ENCODE measurements at regions not wholly inside any gene's neighbourhood (a gene's known extent, or its start where the extent isn't known, plus 50 kb on each side); places are given as distances from the start of the nearest gene placed in this dataset.

DNA sequence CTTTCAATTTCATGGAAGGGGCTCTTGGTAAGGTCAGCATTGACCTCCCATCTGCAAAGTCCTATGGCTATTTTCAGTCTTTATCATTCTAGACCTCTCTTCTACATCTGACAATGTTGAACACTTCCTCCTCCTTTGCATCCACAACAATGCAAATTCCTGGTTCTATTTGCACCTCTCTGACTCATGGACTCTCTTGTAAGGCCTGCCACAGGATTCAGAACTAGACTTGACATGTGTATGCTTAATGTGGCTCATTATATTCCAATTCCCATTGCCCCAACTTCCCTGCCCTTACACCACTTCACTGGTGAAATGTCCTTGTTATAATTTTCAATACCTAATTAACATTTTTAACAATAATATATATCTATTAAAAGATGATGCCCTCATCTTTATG lies 314.3 kb upstream of the FGF13 start:
- Histone ChIP-seq H3K27me3 (no peaks in the 10 kb centered on the region), H3K4me1 (no peaks in the 10 kb centered on the region), H3K36me3 (replicated peaks in 1 of 2; ENCODE audit: insufficient read depth in 1 of 2, low read depth in 2 of 2) (no peaks in the 10 kb centered on the region), H3K4me3 (no peak overlapping the region), H3K9me3 (no peaks in the 10 kb centered on the region), H3K27ac (no peak overlapping the region)
- intact Hi-C loops (cut with DNase I) = no loop called here
- DNase-seq = no peak
- TF ChIP-seq, protein P1, sequence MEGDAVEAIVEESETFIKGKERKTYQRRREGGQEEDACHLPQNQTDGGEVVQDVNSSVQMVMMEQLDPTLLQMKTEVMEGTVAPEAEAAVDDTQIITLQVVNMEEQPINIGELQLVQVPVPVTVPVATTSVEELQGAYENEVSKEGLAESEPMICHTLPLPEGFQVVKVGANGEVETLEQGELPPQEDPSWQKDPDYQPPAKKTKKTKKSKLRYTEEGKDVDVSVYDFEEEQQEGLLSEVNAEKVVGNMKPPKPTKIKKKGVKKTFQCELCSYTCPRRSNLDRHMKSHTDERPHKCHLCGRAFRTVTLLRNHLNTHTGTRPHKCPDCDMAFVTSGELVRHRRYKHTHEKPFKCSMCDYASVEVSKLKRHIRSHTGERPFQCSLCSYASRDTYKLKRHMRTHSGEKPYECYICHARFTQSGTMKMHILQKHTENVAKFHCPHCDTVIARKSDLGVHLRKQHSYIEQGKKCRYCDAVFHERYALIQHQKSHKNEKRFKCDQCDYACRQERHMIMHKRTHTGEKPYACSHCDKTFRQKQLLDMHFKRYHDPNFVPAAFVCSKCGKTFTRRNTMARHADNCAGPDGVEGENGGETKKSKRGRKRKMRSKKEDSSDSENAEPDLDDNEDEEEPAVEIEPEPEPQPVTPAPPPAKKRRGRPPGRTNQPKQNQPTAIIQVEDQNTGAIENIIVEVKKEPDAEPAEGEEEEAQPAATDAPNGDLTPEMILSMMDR (IDR thresholded peaks at IDR 0.05) = no peak
- no peak for TF ChIP-seq POLR2A (IDR thresholded peaks at IDR 0.05)
- no peak for ATAC-seq

- Histone ChIP-seq H3K4me1 (no peaks in the 10 kb centered on the region), H3K27ac (no peak overlapping the region), H3K9me3 (no peaks in the 10 kb centered on the region), H3K27me3 (no peaks in the 10 kb centered on the region), H3K36me3 (replicated peaks in 1 of 2; ENCODE audit: insufficient read depth in 1 of 2, low read depth in 2 of 2) (no peaks in the 10 kb centered on the region), H3K4me3 (no peak overlapping the region)
- WGBS, 2 donors = 65 to 68% methylated on average over 3 of the region's 3 CpGs
- ATAC-seq (no peak), DNase-seq (no peak)
- no peak for TF ChIP-seq POLR2A (IDR thresholded peaks at IDR 0.05)
- TF ChIP-seq, protein P1 (IDR thresholded peaks at IDR 0.05) = no peak
- intact Hi-C loops (cut with DNase I) = no loop called here
Measured at GRCh38 chrX:139023531-139023930, 312.0 kb upstream of the FGF13 start.

DNA sequence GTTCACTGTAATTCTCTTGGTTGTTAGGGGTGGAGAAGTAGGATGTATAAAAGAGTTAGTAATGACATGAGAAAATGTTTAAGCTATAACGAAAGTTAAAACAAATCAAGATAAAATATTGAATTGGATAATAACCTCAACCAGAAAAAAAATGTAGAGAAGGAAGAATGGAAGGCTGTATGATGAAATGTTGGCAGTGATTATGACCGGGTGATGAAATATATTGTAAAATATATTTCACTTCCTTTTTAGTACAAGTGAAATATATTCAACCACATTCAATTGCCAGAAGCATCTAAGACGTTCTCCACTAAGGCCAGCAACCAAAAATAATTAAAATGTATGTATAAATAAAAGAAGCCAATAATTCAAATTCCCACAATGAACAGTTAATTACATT lies 309.3 kb upstream of the FGF13 start:
- H3K4me3 ChIP-seq = no peak overlapping the region
- H3K27ac ChIP-seq = no peak overlapping the region
- no peaks in the 10 kb centered on the region for H3K36me3 ChIP-seq (replicated peaks in 1 of 2; ENCODE audit: insufficient read depth in 1 of 2, low read depth in 2 of 2)
- DNase-seq = no peak
- no peaks in the 10 kb centered on the region for H3K27me3 ChIP-seq
- no peak for ATAC-seq
- 39 to 40% methylated on average over 3 of the region's 3 CpGs for WGBS, 2 donors
- H3K4me1 ChIP-seq = no peaks in the 10 kb centered on the region
- TF ChIP-seq, protein P1 (IDR thresholded peaks at IDR 0.05) = no peak
- no peaks in the 10 kb centered on the region for H3K9me3 ChIP-seq
- intact Hi-C loops (cut with DNase I) = no loop called here

DNA sequence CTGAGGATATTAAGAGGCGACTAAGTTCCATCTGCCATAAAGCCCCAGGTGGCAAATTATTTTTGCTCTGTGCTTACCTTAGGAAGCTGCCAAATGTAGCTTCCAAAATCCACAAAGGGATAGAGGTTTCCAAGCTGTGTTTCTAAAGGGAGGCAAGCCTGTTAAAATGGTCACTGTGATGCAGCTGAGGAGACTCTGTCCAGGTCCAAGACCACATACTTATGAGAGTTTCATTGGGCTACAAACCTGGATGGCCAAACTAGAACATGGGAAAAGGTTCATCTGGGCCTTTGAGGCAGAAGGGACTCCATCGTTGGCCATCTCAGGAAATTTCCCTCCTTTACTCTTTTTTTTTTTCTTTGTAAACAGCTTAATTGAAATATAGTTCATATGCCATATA lies 306.9 kb upstream of the FGF13 start:
- Histone ChIP-seq H3K27me3 (no peaks in the 10 kb centered on the region), H3K4me3 (no peak overlapping the region), H3K27ac (no peak overlapping the region), H3K36me3 (replicated peaks in 1 of 2; ENCODE audit: insufficient read depth in 1 of 2, low read depth in 2 of 2) (no peaks in the 10 kb centered on the region), H3K9me3 (no peaks in the 10 kb centered on the region), H3K4me1 (no peaks in the 10 kb centered on the region)
- DNase-seq (no peak), ATAC-seq (no peak)
- intact Hi-C loops (cut with DNase I) = no loop called here
- no peak for TF ChIP-seq POLR2A (IDR thresholded peaks at IDR 0.05)
- TF ChIP-seq, protein P1 (IDR thresholded peaks at IDR 0.05) = no peak
- WGBS, 2 donors = 50 to 81% methylated on average over 2 of the region's 2 CpGs

GRCh38 chrX:139015627-139016026 lies 304.1 kb upstream of the FGF13 start:
- ATAC-seq (no peak), DNase-seq (no peak)
- Histone ChIP-seq H3K4me1 (no peaks in the 10 kb centered on the region), H3K36me3 (replicated peaks in 1 of 2; ENCODE audit: insufficient read depth in 1 of 2, low read depth in 2 of 2) (no peaks in the 10 kb centered on the region), H3K27me3 (no peaks in the 10 kb centered on the region), H3K27ac (no peak overlapping the region), H3K4me3 (no peak overlapping the region), H3K9me3 (no peaks in the 10 kb centered on the region)
- WGBS, 2 donors = 70 to 73% methylated on average over 1 of the region's 1 CpG
- intact Hi-C loops (cut with DNase I) = no loop called here
- TF ChIP-seq POLR2A (IDR thresholded peaks at IDR 0.05) = no peak
- TF ChIP-seq, protein P1 (IDR thresholded peaks at IDR 0.05) = no peak
